ENCODE measurements at regions not wholly inside any gene's neighbourhood (a gene's known extent, or its start where the extent isn't known, plus 50 kb on each side); places are given as distances from the start of the nearest gene placed in this dataset.
"Not testable (repeated sequence)": the region's sequence is repeated elsewhere in the genome, so short reads cannot be mapped to it uniquely, and the experiment has no call there.

- no peak overlapping the region for H3K4me3 ChIP-seq (ENCODE audit: control insufficient read depth, low read depth, low read length)
- no peak for TF ChIP-seq CTCF (IDR thresholded peaks at IDR 0.05; ENCODE audit: control insufficient read depth, insufficient read depth, low read depth, low read length, missing control alignments)
- no peak for DNase-seq (ENCODE audit: low read depth)
Observed at GRCh38 chr1:213345621-213346020, 294.6 kb downstream of the RPS6KC1 start.

GRCh38 chr1:213357403-213357802 lies 306.4 kb downstream of the RPS6KC1 start:
- H3K4me3 ChIP-seq (ENCODE audit: control insufficient read depth, low read depth, low read length), result no peak overlapping the region
- no peak for DNase-seq (ENCODE audit: low read depth)
- no peak for TF ChIP-seq CTCF (IDR thresholded peaks at IDR 0.05; ENCODE audit: control insufficient read depth, insufficient read depth, low read depth, low read length, missing control alignments)

- not testable (repeated sequence) for DNase-seq (ENCODE audit: low read depth); H3K4me3 ChIP-seq (ENCODE audit: control insufficient read depth, low read depth, low read length)
Observed at GRCh38 chr1:213358368-213358767, 307.3 kb downstream of the RPS6KC1 start.

DNA sequence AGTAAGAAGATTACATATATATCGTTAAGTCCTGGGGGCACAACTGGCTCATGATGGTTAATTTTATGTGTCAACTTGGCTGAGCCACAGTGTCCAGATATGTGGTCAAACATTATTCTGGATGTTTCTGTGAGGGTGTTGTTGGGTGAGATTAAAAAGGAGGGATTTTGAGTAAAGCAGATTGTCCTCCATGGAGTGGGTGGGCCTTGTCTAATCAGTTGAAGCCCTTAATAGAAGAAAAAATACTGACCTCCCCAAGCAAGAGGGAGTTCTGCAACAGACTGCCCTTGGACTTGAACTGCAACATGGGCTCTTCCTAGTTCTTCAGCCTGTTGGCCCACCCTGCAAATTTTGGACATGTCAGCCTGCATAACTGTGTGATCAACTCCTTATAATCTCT lies 311.6 kb downstream of the RPS6KC1 start:
- no peak for DNase-seq (ENCODE audit: low read depth)
- no peak for TF ChIP-seq CTCF (IDR thresholded peaks at IDR 0.05; ENCODE audit: control insufficient read depth, insufficient read depth, low read depth, low read length, missing control alignments)
- no peak overlapping the region for H3K4me3 ChIP-seq (ENCODE audit: control insufficient read depth, low read depth, low read length)

GRCh38 chr1:213366141-213366831 lies 315.2 kb downstream of the RPS6KC1 start:
- H3K4me3 ChIP-seq (ENCODE audit: control insufficient read depth, low read depth, low read length), result no peak overlapping the region
- no peak for TF ChIP-seq CTCF (IDR thresholded peaks at IDR 0.05; ENCODE audit: control insufficient read depth, insufficient read depth, low read depth, low read length, missing control alignments)
- DNase-seq (ENCODE audit: low read depth), result no peak

- DNase-seq (ENCODE audit: low read depth), result no peak
- TF ChIP-seq CTCF (IDR thresholded peaks at IDR 0.05; ENCODE audit: control insufficient read depth, insufficient read depth, low read depth, low read length, missing control alignments), result no peak
- no peak overlapping the region for H3K4me3 ChIP-seq (ENCODE audit: control insufficient read depth, low read depth, low read length)
Observed at GRCh38 chr1:213369465-213369864, 318.4 kb downstream of the RPS6KC1 start.

DNA sequence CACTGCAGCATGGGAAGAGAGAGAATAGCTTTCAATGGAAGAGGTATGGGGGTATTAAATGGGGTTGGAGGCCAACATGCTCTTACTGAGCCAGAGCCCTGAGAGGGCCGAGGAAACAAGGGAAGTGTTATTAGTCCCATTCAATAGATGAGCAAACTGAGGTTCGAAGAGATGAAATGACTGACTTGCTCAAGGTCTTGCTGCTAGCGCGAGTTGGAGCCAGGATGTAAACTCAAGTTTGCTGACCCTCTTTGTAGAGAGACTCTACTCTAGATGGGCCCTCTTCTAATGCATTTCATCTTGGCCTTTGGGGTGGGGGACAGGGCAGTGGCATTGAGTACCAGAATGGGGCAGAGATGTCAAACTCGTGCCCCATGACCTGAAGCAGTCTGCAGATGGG lies 319.5 kb downstream of the RPS6KC1 start:
- H3K4me3 ChIP-seq (ENCODE audit: control insufficient read depth, low read depth, low read length), result no peak overlapping the region
- no peak for TF ChIP-seq CTCF (IDR thresholded peaks at IDR 0.05; ENCODE audit: control insufficient read depth, insufficient read depth, low read depth, low read length, missing control alignments)
- DNase-seq (ENCODE audit: low read depth), result no peak

Measured in AG09309 (cell line).